NCI-H187 (cell line): ENCODE measurements at regions not wholly inside any gene's neighbourhood (a gene's known extent, or its start where the extent isn't known, plus 50 kb on each side); places are given as distances from the start of the nearest gene placed in this dataset.

Experiments
- DNase-seq, 2 experiments: peaks; one replicate each; lab custom pipeline; 2025; lab: John Stamatoyannopoulos, UW

DNA sequence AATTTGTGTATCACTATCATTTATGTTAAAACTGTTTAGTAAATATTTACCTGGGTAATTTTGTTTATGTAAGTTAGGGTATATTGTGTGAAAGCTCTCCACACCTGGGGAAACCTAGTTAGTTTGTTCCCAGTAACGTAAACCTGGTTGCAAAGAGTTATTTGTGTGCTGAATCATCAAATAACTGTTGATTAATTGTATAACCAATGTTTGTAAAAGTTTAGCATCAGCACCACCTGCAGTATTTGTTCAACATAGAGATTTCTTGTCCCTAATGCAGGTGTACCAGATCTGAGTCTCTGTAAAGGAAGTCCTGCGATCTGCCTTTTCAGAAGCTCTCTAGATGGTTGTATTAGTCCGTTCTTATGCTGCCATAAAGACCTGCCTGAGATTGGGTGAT is 440.4 kb downstream of the COL12A1 start:
- no peak for DNase-seq

DNA sequence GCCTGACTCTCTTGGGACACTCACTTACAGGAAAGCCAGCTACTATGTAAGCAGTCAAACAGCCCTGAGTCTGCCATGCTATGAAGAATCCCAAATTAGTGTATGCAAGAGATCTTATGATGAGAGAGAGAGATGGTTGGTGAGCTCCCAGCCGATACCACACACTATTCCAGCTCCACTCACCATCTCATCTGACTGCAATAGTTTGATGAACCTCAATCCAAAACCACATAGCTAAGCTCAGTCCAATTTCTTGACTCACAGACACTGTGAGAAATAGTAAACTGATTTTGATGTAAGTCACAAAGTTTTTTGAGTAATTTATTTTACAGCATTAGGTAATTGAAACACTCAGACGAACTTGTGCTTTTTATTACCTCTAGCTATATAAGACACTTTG is 441.4 kb downstream of the COL12A1 start:
- DNase-seq: no peak

DNA sequence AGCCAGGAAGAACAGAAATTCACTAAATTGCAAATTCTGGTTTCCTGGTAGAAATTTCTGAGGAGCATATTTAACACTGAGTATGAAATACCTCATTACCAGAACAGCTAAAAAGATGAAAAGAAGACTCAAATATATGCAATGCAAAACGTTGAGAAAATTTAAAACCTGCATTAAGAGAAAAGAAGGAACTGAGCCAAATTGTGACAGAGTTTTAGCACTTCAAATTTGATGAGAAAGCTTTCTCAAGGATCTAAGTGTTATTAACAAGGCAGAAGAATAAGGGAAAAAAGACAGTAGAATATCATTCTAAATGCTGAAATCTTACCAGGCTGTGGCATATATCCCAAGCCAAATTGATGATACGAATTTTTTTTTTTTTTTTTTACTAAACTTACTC is 443.0 kb downstream of the COL12A1 start:
- DNase-seq: no peak

GRCh38 chr6:74757813-74758212 is 448.0 kb downstream of the COL12A1 start:
- no peak for DNase-seq

- DNase-seq: no peak
Observed at GRCh38 chr6:74756923-74757322, 448.9 kb downstream of the COL12A1 start.

DNA sequence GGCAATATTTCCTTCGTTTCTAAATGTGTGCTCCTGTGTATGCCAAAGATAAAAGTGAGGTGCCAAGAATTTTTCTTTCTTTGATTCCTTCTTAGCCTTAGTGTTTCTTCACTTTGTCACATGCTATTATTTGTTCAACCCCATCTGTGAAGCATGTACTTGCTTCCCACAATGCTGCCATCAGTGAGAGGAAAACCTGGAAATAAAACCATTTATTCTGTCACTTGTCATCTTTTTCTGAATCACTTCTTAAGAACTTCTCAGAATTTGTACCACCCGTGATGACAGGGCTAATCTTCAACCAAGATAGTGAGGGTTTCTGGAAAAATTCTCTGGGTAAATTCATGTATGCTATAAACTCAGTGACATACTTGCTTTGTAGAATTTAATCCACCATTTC is 450.1 kb downstream of the COL12A1 start:
- DNase-seq: no peak

GRCh38 chr6:74755196-74755595 is 450.7 kb downstream of the COL12A1 start:
- DNase-seq: no peak

- no peak for DNase-seq
Observed at GRCh38 chr6:74753883-74754600, 451.8 kb downstream of the COL12A1 start.

DNA sequence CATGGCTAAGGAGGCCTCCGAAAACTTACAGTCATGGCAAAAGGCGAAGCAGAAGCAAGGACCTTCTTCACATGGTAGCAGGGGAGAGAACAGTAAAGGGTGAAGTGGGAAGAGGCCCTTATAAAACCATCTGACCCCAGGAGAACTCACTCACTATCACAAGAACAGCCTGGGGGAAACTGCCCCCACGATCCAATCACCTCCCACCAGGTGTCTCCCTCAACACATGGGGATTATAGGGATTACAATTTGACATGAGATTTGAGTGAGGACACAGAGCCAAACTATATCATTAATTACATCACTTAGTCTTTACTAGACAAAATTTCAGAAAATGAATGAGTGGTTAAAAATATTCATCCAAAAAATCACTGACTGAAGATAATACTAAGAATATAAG is 453.6 kb downstream of the COL12A1 start:
- no peak for DNase-seq

GRCh38 chr6:74750826-74751225 is 455.0 kb downstream of the COL12A1 start:
- DNase-seq: no peak

DNA sequence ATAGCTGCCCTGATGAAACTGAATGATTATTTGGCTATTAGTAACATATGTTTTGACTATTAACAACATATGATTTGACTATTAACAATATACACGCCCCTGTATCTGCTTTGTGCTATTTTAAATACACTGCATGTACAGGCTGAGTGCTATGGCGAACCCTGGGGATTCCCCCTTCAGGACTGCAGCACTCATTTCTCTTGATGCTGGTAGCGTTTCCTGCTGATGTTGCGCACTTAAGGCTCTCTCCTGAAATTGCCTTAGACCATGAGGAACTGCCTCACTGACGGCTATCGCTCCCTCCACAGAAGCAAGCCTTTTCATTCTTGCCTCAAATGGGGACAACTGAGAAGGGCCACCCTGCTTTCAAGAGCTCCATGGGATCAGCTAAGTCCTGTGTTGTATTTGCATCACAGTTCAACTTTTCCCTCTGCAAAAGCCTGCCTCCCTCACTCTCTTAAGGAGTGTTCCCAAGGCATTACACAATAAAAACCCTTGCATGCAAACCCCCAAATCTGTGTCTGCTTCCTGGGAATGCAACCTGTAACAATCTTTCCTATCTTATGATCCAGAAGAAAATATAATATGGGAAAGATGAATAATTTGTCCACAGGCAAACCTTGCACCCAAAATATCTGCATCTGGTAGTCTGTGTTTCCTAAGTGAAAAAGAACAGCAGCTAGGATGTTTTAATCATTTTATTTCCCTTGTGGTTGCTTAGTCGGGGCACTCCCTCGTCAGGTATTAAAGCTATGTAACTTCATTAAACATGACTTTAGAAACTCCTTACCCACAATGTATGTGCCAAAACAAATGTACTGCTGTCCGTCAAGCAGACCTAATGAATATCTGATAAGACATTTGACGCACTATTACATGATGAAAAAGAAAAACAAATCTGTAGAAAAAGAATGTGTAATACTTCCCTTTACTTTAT is 456.4 kb downstream of the COL12A1 start:
- DNase-seq: no peak

- DNase-seq: no peak
Observed at GRCh38 chr6:74745670-74746069, 460.2 kb downstream of the COL12A1 start.

- no peak for DNase-seq
Observed at GRCh38 chr6:74742793-74743508, 462.9 kb downstream of the COL12A1 start.

- no peak for DNase-seq
Observed at GRCh38 chr6:74741646-74742045, 464.2 kb downstream of the COL12A1 start.

DNA sequence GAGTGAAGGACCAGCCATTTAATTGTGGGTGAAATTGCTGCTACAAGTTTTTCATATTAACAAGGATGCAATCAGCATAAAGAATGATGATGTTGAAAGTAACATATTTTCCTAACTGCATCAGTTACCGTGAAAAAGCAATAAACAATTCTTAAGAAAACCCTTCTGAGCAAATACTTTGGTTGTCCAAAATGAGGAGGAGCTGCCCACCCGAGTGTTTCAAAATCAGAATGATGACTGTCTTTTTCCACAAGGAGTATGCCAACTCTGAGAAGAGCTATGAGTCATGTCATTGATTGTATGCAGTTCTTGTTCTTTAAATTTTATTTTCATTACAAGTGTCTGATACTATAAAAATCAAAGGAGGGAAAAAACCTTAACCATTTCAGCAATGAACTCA is 470.5 kb downstream of the COL12A1 start:
- no peak for DNase-seq

GRCh38 chr6:74734901-74735300 is 471.0 kb downstream of the COL12A1 start:
- DNase-seq: no peak

DNA sequence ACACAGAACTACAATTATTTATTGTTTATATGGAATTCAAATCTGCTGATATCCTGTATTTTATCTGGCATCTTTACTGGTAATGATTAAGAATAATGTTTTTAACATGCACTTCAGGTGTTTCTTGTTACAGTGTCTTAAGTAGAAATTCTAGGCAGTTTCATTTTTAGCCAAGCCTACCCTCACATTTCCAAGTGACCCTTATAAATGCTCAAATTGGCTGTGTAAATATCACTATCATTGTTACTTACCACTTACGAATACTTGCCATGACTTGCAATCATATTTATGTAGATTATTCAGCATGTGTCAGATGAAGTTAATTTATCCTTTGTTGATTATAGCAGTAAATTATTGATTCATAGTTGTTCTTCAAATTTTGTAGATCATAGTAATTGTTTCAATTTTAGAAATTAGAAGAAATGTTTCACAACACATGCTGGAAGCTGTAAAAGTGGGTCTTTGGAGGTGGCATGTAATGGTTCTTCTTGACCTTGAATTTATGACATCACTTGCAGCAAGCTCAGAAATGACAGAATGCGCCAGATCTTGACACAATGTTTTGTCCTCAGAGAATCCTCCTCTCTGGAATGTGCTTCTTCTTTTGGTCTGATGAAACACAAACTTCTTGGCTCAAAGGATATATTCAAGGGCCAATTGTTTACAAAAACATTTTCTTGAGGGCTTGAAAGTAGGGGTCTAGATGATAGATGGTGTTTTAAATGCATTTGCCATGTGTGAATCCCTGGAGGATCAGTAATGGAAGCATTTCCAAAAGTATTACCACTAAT is 471.8 kb downstream of the COL12A1 start:
- DNase-seq: no peak

DNA sequence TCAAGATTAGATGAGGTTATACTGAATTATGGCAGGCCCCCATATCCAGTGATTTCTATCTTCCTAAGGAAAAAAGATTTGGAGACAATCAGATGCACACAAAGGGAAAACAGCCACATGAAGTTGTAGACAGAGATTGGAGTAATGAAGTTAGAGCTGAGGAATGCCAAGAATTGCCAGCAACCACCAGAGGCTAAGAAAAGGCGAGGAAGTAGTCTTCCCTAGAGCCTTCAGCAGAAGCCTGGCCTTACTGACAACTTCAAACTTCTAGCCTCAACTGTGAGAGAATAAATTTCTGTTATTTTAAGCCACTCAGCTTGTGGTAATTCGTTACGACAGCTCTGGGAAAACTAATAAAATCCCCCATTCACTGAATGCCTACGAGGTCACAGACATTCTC is 473.9 kb downstream of the COL12A1 start:
- no peak for DNase-seq

GRCh38 chr6:74731204-74731603 is 474.6 kb downstream of the COL12A1 start:
- peak; percentile 35 to 69 for DNase-seq

- DNase-seq: no peak
Observed at GRCh38 chr6:74720923-74721322, 484.9 kb downstream of the COL12A1 start.

- no peak for DNase-seq
Observed at GRCh38 chr6:74717591-74717990, 488.3 kb downstream of the COL12A1 start.
